NB4 (cell line): ENCODE measurements at regions not wholly inside any gene's neighbourhood (a gene's known extent, or its start where the extent isn't known, plus 50 kb on each side); places are given as distances from the start of the nearest gene placed in this dataset.

Experiments
- DNase-seq: peaks from one replicate; pipeline ENCODE4 v3.0.0; 2010; ENCODE audit warnings: low read depth
- H3K4me3 ChIP-seq: one replicate; pipeline ENCODE4 v1.5.1; 2011; ENCODE audit warnings: mild to moderate bottlenecking, low read depth, low read length, moderate library complexity
- CTCF ChIP-seq: IDR thresholded peaks from one replicate; pipeline ENCODE4 v1.5.1; 2012; ENCODE audit warnings: low read depth, low read length
- MAX ChIP-seq: IDR thresholded peaks from 2 replicates; pipeline ENCODE4 v1.6.1; 2011; ENCODE audit warnings: low read depth, low read length
- MYC ChIP-seq: IDR thresholded peaks from 2 replicates; pipeline ENCODE4 v1.6.1; 2011; ENCODE audit warnings: low read depth, low read length
- POLR2A ChIP-seq: IDR thresholded peaks from 2 replicates; pipeline ENCODE4 v1.6.1; 2011; ENCODE audit warnings: mild to moderate bottlenecking; ENCODE audit not compliant: insufficient read length; ENCODE audit errors: extremely low read depth

GRCh38 chr6:137656735-137657134 lies 162.5 kb upstream of the OLIG3 start:
- DNase-seq, result no peak
- TF ChIP-seq MYC, result no peak
- TF ChIP-seq POLR2A, result no peak
- no peak for TF ChIP-seq MAX
- no peak for TF ChIP-seq CTCF
- no peak overlapping the region for H3K4me3 ChIP-seq

- DNase-seq, result no peak
- H3K4me3 ChIP-seq, result no peak overlapping the region
- TF ChIP-seq CTCF (no peak), MAX (no peak), MYC (no peak), POLR2A (no peak)
Observed at GRCh38 chr6:137657351-137657911, 163.2 kb upstream of the OLIG3 start.

- TF ChIP-seq MYC (no peak), POLR2A (no peak), CTCF (no peak), MAX (no peak)
- no peak for DNase-seq
- no peak overlapping the region for H3K4me3 ChIP-seq
Observed at GRCh38 chr6:137658287-137658686, 164.1 kb upstream of the OLIG3 start.

- DNase-seq, result no peak
Observed at GRCh38 chr6:137659871-137660270, 165.7 kb upstream of the OLIG3 start.

GRCh38 chr6:137660296-137660731 lies 166.1 kb upstream of the OLIG3 start:
- no peak for DNase-seq
- no peak overlapping the region for H3K4me3 ChIP-seq
- no peak for TF ChIP-seq MYC
- TF ChIP-seq POLR2A, result no peak
- no peak for TF ChIP-seq CTCF
- TF ChIP-seq MAX, result no peak

More at GRCh38 chr6:137659871-137660270, 165.7 kb upstream of the OLIG3 start:
- TF ChIP-seq MYC, result no peak
- TF ChIP-seq MAX, result no peak
- no peak for TF ChIP-seq POLR2A
- no peak for TF ChIP-seq CTCF
- H3K4me3 ChIP-seq, result no peak overlapping the region
